ENCODE measurements at regions not wholly inside any gene's neighbourhood (a gene's known extent, or its start where the extent isn't known, plus 50 kb on each side); places are given as distances from the start of the nearest gene placed in this dataset.

DNA sequence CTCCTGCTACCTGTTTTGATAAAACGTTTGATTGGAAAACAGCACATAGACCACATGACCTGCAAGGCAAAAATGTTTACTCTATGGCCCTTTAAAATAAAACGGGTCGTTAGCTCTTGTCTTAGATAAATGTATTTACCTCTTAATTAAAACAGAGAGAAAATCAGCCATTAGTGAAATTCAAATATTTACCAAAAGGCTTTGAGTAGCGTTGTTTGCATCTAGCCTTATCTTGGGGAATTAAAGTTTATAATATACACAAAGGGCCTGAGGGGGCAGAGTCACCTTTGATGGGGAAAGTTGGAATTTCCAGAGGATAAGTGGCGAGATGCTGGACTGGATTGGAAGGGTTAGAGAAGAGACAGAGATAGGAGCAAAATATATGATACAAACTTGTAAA is 111.3 kb downstream of the FBXO4 start:
- DNase-seq (ENCODE audit: low read depth): no peak
- no peak overlapping the region for H3K4me3 ChIP-seq (ENCODE audit: low read depth, low read length)
- TF ChIP-seq, protein P1, sequence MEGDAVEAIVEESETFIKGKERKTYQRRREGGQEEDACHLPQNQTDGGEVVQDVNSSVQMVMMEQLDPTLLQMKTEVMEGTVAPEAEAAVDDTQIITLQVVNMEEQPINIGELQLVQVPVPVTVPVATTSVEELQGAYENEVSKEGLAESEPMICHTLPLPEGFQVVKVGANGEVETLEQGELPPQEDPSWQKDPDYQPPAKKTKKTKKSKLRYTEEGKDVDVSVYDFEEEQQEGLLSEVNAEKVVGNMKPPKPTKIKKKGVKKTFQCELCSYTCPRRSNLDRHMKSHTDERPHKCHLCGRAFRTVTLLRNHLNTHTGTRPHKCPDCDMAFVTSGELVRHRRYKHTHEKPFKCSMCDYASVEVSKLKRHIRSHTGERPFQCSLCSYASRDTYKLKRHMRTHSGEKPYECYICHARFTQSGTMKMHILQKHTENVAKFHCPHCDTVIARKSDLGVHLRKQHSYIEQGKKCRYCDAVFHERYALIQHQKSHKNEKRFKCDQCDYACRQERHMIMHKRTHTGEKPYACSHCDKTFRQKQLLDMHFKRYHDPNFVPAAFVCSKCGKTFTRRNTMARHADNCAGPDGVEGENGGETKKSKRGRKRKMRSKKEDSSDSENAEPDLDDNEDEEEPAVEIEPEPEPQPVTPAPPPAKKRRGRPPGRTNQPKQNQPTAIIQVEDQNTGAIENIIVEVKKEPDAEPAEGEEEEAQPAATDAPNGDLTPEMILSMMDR (IDR thresholded peaks at IDR 0.05; ENCODE audit: insufficient read depth, low read length): no peak

DNA sequence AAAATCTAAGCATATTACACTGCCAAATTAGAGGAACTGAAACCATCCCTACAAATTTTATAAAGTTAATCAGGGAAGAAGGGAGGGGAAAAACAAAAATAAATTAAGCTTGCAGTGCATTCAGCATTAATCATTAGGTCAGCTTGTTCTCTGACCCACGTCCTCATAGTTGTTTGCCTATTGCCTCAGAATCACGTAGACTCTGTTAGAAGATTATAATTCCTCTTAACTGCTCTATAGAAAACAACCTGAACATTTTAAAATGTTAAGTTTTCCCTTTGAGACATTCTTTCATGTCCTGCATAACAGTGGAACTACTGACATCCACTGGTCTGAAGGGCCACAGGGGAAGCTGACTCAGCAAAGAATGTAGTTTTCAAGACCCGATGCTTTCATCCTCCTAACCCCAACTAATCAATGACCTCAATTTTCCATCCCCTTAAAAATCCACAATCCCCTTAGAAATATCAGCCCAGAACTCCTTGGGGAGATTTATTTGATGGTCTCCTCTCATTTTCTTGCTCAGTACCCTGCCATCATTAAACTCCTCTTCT is 112.4 kb downstream of the FBXO4 start:
- H3K4me3 ChIP-seq (ENCODE audit: low read depth, low read length): no peak overlapping the region
- no peak for DNase-seq (ENCODE audit: low read depth)
- TF ChIP-seq, protein P1 (IDR thresholded peaks at IDR 0.05; ENCODE audit: insufficient read depth, low read length): no peak

DNA sequence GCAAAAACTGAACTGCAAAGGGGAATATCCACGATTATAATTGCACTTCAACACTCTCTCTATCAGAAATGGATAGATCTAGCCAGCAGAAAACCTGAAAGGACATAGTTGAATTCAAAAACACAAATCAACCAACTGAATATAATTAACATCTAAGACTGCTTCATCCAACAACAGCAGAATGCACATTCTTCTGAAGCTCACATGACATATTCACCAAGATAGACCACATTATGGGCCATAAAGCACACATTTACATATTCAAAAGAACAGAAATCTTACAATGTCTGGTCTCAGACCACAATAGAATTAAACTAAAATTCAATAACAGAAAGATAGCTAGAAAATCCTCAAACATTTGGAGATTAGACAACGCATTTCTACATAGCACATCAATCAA is 118.3 kb downstream of the FBXO4 start:
- TF ChIP-seq, protein P1 (IDR thresholded peaks at IDR 0.05; ENCODE audit: insufficient read depth, low read length): no peak
- DNase-seq (ENCODE audit: low read depth): no peak
- no peak overlapping the region for H3K4me3 ChIP-seq (ENCODE audit: low read depth, low read length)

DNA sequence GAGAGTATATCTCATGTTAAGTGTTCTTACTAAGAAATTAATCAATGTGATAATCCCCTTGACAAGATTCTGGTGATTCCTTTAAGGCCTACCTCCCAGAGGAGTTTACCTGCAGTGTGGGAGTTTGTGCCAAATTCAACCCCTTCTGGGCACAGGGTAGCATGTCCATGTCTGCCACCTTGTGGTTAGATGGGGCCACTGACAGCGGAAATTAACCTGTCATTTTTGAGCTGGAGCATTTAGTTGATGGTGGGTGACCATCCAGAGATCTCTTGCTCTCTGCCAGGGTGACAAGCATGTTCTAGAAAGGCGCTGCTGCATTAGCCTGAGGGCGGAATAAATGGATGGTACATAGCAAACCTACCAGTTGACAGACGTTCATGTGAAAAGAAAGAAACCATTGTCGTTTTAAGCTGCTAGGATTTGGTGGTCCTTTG is 132.2 kb downstream of the FBXO4 start:
- peak; percentile 51 for DNase-seq (ENCODE audit: low read depth)
- TF ChIP-seq, protein P1 (IDR thresholded peaks at IDR 0.05; ENCODE audit: insufficient read depth, low read length): peak; percentile 82
- no peak overlapping the region for H3K4me3 ChIP-seq (ENCODE audit: low read depth, low read length)

DNA sequence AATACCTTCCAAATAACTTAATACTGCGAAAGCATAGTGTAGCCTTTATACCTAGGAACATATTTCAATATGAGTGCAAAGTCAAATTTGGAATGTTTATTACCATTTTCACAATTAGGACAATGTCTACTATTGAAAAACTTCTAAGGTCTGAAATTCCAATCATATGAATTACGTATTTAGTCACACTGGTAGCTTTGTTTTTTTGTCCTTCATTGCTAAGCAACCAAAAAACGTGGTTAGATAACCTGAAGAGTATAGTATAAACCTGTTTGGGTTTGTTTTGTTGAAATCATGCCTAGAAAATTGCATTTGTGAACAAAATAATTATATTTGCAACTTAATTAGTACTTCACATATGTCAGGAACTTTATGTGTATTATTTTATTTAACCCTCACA is 134.2 kb downstream of the FBXO4 start:
- no peak overlapping the region for H3K4me3 ChIP-seq (ENCODE audit: low read depth, low read length)
- DNase-seq (ENCODE audit: low read depth): no peak
- TF ChIP-seq, protein P1 (IDR thresholded peaks at IDR 0.05; ENCODE audit: insufficient read depth, low read length): no peak

DNA sequence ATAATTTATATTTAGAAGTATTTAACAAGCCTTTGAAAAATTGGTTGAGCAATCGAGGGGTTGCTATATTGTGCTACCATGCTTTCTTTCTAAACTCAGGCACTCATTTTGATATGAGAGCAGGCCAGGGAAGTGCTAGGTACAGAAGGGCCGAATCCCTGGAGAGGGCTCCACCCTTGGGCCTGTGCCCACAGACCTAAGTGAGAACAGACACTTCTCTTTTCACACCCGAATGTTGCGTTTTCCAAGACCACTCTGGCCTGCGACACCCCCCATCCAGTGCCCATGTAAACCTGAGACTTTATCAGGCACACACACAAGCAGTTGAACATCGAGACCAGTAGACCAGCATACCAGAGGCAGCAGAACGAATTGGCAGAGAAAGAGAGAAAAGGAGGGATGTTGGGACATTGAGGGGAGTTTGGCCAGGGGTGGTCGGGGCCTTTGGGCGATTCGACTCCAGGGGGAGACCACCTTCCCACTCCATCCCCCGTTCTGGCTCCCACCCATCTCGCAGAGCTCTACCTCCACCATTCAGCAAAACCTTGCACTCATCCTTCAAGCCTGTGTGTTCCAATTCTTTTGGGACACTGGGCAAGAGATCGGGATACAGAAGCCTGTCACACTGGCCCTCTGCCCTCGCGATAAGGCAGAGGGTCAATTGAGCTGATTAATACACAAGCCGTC is 134.8 kb downstream of the FBXO4 start:
- no peak for DNase-seq (ENCODE audit: low read depth)
- H3K4me3 ChIP-seq (ENCODE audit: low read depth, low read length): no peak overlapping the region
- TF ChIP-seq, protein P1 (IDR thresholded peaks at IDR 0.05; ENCODE audit: insufficient read depth, low read length): no peak
